Tibial nerve (tissue), 4 donors: ENCODE measurements at regions not wholly inside any gene's neighbourhood (a gene's known extent, or its start where the extent isn't known, plus 50 kb on each side); places are given as distances from the start of the nearest gene placed in this dataset.

Experiments used
- DNase-seq, 2 donors: peaks; one replicate each; pipeline ENCODE4 v3.0.0-alpha.2; 2019; ENCODE audit warnings: low spot score in 2 of 2
- H3K27ac ChIP-seq, 4 donors: fragments of 200-600 bp; sonication (generic) in 3 of 4; one replicate each; pipeline ENCODE4 v1.5.1; 2017 to 2019; ENCODE audit warnings: mild to moderate bottlenecking in 1 of 4
- H3K27me3 ChIP-seq, 2 donors: fragments of 200-600 bp; sonication (generic) in 1 of 2; one replicate each; pipeline versions ENCODE4 v1.5.1 to v1.6.0; 2017 to 2019
- H3K36me3 ChIP-seq, 3 donors: fragments of 200-600 bp; sonication (generic); one replicate each; pipeline ENCODE4 v1.5.1; 2018 to 2019
- H3K4me1 ChIP-seq, 4 donors: fragments of 200-600 bp; sonication (generic) in 3 of 4; one replicate each; pipeline ENCODE4 v1.5.1; 2017 to 2019
- H3K4me3 ChIP-seq, 4 donors: fragments of 200-600 bp; sonication (generic) in 3 of 4; one replicate each; pipeline ENCODE4 v1.5.1; 2017 to 2019; ENCODE audit warnings: mild to moderate bottlenecking in 1 of 4, moderate library complexity in 1 of 4
- H3K9me3 ChIP-seq, 4 donors: fragments of 200-600 bp; sonication (generic) in 3 of 4; one replicate each; pipeline ENCODE4 v1.5.1; 2017 to 2019
- CTCF ChIP-seq, 5 experiments: fragments of 200-600 bp in 3 of 5; fragments of 450-650 bp in 2 of 5; sonication (generic) in 3 of 5; IDR thresholded peaks; one replicate each; pipeline ENCODE4 v1.5.1; 2016 to 2019; ENCODE audit warnings: antibody characterized with exemption in 5 of 5, mild to moderate bottlenecking in 3 of 5, moderate library complexity in 2 of 5
- EP300 ChIP-seq, 2 donors: sonication (generic); formaldehyde crosslinking; IDR thresholded peaks; one replicate each; pipeline ENCODE4 v1.6.1; 2017; ENCODE audit warnings: antibody characterized with exemption in 2 of 2, mild to moderate bottlenecking in 1 of 2
- POLR2A ChIP-seq, 2 donors: fragments of 450-650 bp; IDR thresholded peaks; one replicate each; pipeline ENCODE4 v1.6.1; 2017; ENCODE audit warnings: antibody characterized with exemption in 2 of 2, mild to moderate bottlenecking in 2 of 2, moderate library complexity in 2 of 2
- WGBS, 2 donors: methylation state at CpG; one replicate each; pipeline ENCODE4 v1.1.5; 2018; 5-methylcytosine and 5-hydroxymethylcytosine counted together

GRCh38 chr22:22397292-22397870, 111.2 kb downstream of the ZNF280B start:
- Histone ChIP-seq H3K36me3 (no peaks in the 10 kb centered on the region), H3K4me3 (no peak overlapping the region), H3K9me3 (peaks cover 0 to 14% (median 0%) of the 10 kb centered on the region in 4 donors), H3K4me1 (peaks cover 0 to 11% (median 0%) of the 10 kb centered on the region in 4 donors), H3K27me3 (peaks cover 0 to 3% of the 10 kb centered on the region in 2 donors), H3K27ac (peak overlapping the region in 1 of 4 donors; percentile 41)
- peak in 1 of 5 experiments; percentile 22 for TF ChIP-seq CTCF (IDR thresholded peaks at IDR 0.05)
- TF ChIP-seq EP300 (IDR thresholded peaks at IDR 0.05) = peak in 1 of 2 donors; percentile 11
- no peak for TF ChIP-seq POLR2A (IDR thresholded peaks at IDR 0.05)
- WGBS, 2 donors = 27 to 40% methylated on average over 4 to 6 of the region's 6 CpGs
- peak; percentile 36 to 46 for DNase-seq

GRCh38 chr22:22397875-22398524, 110.5 kb downstream of the ZNF280B start:
- 71 to 80% methylated on average over 3 of the region's 3 CpGs for WGBS, 2 donors
- Histone ChIP-seq H3K27ac (peak overlapping the region in 1 of 4 donors; percentile 41), H3K36me3 (no peaks in the 10 kb centered on the region), H3K4me3 (no peak overlapping the region), H3K9me3 (peaks cover 0 to 8% (median 0%) of the 10 kb centered on the region in 4 donors), H3K27me3 (peaks cover 0 to 3% of the 10 kb centered on the region in 2 donors), H3K4me1 (peaks cover 0 to 11% (median 0%) of the 10 kb centered on the region in 4 donors)
- TF ChIP-seq POLR2A (IDR thresholded peaks at IDR 0.05) (no peak), EP300 (IDR thresholded peaks at IDR 0.05) (no peak), CTCF (IDR thresholded peaks at IDR 0.05) (no peak)
- DNase-seq = no peak

GRCh38 chr22:22398530-22399327, 109.8 kb downstream of the ZNF280B start:
- no peak overlapping the region for H3K27ac ChIP-seq
- H3K4me3 ChIP-seq = no peak overlapping the region
- WGBS, 2 donors = 83 to 92% methylated on average over 4 to 5 of the region's 5 CpGs
- DNase-seq = no peak
- peaks cover 0 to 3% (median 0%) of the 10 kb centered on the region in 4 donors for H3K9me3 ChIP-seq
- no peak for TF ChIP-seq POLR2A (IDR thresholded peaks at IDR 0.05)
- no peaks in the 10 kb centered on the region for H3K36me3 ChIP-seq
- H3K27me3 ChIP-seq = peaks cover 0 to 3% of the 10 kb centered on the region in 2 donors
- H3K4me1 ChIP-seq = peaks cover 0 to 11% (median 0%) of the 10 kb centered on the region in 4 donors

GRCh38 chr22:22400099-22400498, 108.4 kb downstream of the ZNF280B start:
- Histone ChIP-seq H3K27ac (no peak overlapping the region), H3K4me1 (peaks cover 0 to 11% (median 0%) of the 10 kb centered on the region in 4 donors), H3K4me3 (no peak overlapping the region), H3K9me3 (no peaks in the 10 kb centered on the region), H3K36me3 (no peaks in the 10 kb centered on the region), H3K27me3 (peaks cover 0 to 3% of the 10 kb centered on the region in 2 donors)
- TF ChIP-seq POLR2A (IDR thresholded peaks at IDR 0.05) = no peak
- no peak for TF ChIP-seq CTCF (IDR thresholded peaks at IDR 0.05)
- TF ChIP-seq EP300 (IDR thresholded peaks at IDR 0.05) = no peak
- WGBS, 2 donors = 61 to 70% methylated on average over 3 of the region's 3 CpGs
- no peak for DNase-seq

- 68 to 72% methylated on average over 1 of the region's 1 CpG for WGBS, 2 donors
- no peak overlapping the region for H3K27ac ChIP-seq
- no peak overlapping the region for H3K4me3 ChIP-seq
- TF ChIP-seq POLR2A (IDR thresholded peaks at IDR 0.05) (no peak), EP300 (IDR thresholded peaks at IDR 0.05) (no peak), CTCF (IDR thresholded peaks at IDR 0.05) (no peak)
- no peaks in the 10 kb centered on the region for H3K36me3 ChIP-seq
- DNase-seq = no peak
- peaks cover 0 to 11% (median 0%) of the 10 kb centered on the region in 4 donors for H3K4me1 ChIP-seq
- H3K9me3 ChIP-seq = no peaks in the 10 kb centered on the region
- H3K27me3 ChIP-seq = peaks cover 0 to 3% of the 10 kb centered on the region in 2 donors
Observed at GRCh38 chr22:22400964-22401363, 107.6 kb downstream of the ZNF280B start.
